ENCODE measurements at regions not wholly inside any gene's neighbourhood (a gene's known extent, or its start where the extent isn't known, plus 50 kb on each side); places are given as distances from the start of the nearest gene placed in this dataset.

DNA sequence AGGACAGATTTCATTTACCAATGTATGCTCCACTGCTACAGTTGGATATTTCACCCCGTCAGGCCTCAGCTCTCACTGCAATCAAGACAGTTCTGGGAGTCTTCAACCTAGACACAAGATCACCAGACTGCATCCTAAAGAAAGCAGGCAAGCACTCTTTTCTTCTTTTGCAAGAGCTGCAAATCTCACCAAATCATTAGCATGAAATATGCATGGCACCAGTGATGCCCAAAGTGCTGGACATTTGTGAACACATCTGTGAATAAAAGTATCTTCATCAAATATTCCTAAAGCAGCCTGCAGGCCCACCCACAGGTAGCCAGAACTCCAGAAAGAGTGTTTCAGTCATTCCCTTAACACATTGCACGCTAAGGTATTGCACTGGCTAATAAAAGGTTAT is 87.5 kb downstream of the RBM43 start:
- FAIRE-seq (no peak), DNase-seq (ENCODE audit: insufficient read length, low spot score) (no peak)
- TF ChIP-seq POLR2A (IDR thresholded peaks at IDR 0.05; ENCODE audit: low read depth, low read length), result no peak

GRCh38 chr2:151171186-151171585 is 90.5 kb downstream of the RBM43 start:
- FAIRE-seq (no peak), DNase-seq (ENCODE audit: insufficient read length, low spot score) (no peak)
- TF ChIP-seq POLR2A (IDR thresholded peaks at IDR 0.05; ENCODE audit: low read depth, low read length), result no peak

DNA sequence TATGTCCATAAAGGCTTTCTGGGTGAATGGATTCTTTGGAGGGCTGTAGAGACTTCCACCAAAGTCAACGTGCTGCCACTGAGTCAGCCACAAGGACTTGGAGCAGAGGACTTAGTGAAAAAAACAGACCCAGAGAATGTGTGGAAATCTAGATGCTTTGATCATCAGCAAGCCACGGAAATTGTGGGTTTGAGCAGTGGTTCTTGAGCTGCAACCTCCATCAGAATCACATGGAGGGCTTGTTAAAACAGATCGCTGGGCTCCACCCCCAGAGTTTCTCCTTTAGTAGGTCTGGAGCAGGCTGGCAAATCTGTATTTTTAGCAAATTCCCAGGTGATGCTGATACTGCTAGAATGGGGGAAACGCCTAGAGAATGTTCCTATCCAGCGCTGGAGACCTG is 95.3 kb downstream of the RBM43 start:
- TF ChIP-seq POLR2A (IDR thresholded peaks at IDR 0.05; ENCODE audit: low read depth, low read length), result no peak
- DNase-seq (ENCODE audit: insufficient read length, low spot score), result no peak
- no peak for FAIRE-seq

GRCh38 chr2:151165105-151165684 is 96.5 kb downstream of the RBM43 start:
- no peak for TF ChIP-seq POLR2A (IDR thresholded peaks at IDR 0.05; ENCODE audit: low read depth, low read length)
- FAIRE-seq, result no peak
- DNase-seq (ENCODE audit: insufficient read length, low spot score), result no peak

GRCh38 chr2:151161821-151162551 is 99.7 kb downstream of the RBM43 start:
- no peak for DNase-seq (ENCODE audit: insufficient read length, low spot score)
- TF ChIP-seq POLR2A (IDR thresholded peaks at IDR 0.05; ENCODE audit: low read depth, low read length), result no peak
- FAIRE-seq, result no peak

- TF ChIP-seq POLR2A (IDR thresholded peaks at IDR 0.05; ENCODE audit: low read depth, low read length), result no peak
- DNase-seq (ENCODE audit: insufficient read length, low spot score) (no peak), FAIRE-seq (no peak)
Measured at GRCh38 chr2:151159109-151159662, 102.5 kb downstream of the RBM43 start.

DNA sequence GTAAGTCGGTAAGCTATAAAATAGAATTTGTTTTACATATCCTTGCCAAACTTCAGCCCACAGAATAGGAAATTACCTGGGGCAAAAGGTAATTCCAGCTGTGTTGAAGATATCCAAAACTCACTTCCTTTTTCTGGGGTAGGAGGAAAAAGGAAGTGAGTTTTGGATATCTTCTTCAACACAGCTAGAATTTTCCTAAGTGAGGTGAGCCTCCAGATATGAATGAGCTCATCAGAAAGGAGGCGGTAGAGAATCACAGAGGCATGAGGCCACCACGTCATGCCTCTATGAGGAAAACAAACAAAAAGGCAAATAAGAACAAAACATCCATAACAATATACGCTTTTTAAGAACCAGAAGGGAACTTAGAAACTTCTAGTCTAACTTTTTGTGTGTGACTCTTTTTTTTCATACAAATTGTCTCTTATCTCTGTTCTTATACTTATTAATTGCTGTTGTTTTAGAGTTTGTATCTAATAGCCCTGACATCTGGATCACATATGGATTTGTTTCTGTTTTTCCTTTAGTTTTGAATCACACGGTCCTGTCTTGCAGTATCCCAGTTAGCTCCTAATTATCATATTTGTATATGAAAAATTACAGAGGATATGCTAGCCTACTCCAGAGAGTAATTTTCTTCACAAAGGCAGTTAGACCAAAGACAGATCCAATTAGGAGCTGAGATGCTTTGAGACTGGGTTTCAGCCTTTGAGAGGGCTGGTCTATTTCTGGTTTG is 104.5 kb downstream of the RBM43 start:
- no peak for FAIRE-seq
- TF ChIP-seq POLR2A (IDR thresholded peaks at IDR 0.05; ENCODE audit: low read depth, low read length), result no peak
- no peak for DNase-seq (ENCODE audit: insufficient read length, low spot score)

GRCh38 chr2:151156431-151156830 is 105.2 kb downstream of the RBM43 start:
- TF ChIP-seq POLR2A (IDR thresholded peaks at IDR 0.05; ENCODE audit: low read depth, low read length), result no peak
- FAIRE-seq (no peak), DNase-seq (ENCODE audit: insufficient read length, low spot score) (no peak)

DNA sequence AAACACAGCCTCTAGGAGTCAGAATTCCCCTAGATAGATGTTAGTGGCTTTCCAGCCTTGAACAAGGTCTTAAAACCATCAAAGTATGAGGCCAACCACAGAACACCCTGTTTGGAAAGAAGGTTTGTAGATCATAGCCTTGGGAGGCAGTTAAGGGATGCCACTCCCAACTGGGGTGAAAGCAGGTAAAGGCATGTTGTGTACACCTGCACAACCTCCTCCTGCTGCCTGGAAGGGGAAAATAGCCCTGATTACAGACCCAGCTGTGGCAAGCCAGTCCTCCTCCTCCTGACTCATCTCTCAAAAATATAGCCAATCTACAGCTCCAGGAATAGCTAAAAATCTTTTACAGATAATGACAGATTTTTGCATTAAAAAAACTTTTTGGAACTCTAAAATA is 108.1 kb downstream of the RBM43 start:
- TF ChIP-seq POLR2A (IDR thresholded peaks at IDR 0.05; ENCODE audit: low read depth, low read length), result no peak
- FAIRE-seq (no peak), DNase-seq (ENCODE audit: insufficient read length, low spot score) (no peak)

DNA sequence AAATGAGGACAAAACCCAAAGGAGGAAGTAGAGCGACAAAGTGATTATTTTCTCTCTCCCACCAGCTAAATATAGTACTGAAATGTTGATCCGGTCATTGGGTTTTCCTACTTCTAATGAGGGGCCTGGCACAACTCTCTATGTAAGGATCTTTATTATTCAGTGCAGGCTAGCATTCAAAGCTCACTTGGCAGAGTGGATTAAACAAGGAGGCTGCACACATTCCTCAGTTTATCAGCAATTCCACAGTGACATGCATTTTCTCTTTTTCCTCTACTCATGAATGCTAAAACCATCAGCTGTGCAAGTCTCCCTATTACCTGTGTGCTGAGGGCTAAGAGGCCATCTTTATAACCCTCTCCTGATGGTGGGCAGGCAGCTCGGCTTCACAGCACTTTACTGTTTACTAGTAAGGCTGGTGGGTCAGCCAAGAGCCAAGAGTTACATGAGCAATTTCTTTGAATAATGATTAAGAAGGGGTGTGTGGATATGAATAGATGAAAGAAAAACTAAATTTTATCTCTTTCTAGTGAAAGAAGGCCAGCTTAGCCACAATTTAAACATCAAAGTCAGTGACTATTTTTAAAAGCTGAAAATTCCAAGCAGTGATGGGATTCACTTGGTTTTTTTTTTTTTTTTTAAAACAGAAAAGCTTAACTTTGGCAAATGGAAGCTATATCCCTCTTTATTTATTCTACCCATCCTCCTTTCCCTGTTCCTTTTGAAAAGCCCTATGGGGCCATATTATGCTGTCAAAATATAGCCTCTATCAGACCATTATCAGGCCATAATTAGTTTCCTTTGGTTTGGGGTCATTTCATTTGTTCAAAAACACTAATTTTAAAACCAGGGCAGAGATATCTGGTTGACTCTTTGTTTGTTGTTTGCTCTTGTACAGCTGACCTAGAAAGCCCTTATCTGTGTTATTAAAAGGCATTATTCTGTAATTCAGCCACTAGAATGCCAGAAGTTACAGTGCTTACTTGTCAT is 111.0 kb downstream of the RBM43 start:
- TF ChIP-seq POLR2A (IDR thresholded peaks at IDR 0.05; ENCODE audit: low read depth, low read length), result no peak
- FAIRE-seq, result no peak
- no peak for DNase-seq (ENCODE audit: insufficient read length, low spot score)

GRCh38 chr2:151138507-151138906 is 123.2 kb downstream of the RBM43 start:
- FAIRE-seq, result no peak
- no peak for TF ChIP-seq POLR2A (IDR thresholded peaks at IDR 0.05; ENCODE audit: low read depth, low read length)
- no peak for DNase-seq (ENCODE audit: insufficient read length, low spot score)

- no peak for FAIRE-seq
Measured at GRCh38 chr2:151137526-151137925, 124.1 kb downstream of the RBM43 start.

GRCh38 chr2:151120011-151120410 is 141.7 kb downstream of the RBM43 start:
- no peak for FAIRE-seq
- TF ChIP-seq POLR2A (IDR thresholded peaks at IDR 0.05; ENCODE audit: low read depth, low read length), result no peak
- DNase-seq (ENCODE audit: insufficient read length, low spot score), result no peak

More at GRCh38 chr2:151137526-151137925, 124.1 kb downstream of the RBM43 start:
- TF ChIP-seq POLR2A (IDR thresholded peaks at IDR 0.05; ENCODE audit: low read depth, low read length), result no peak
- DNase-seq (ENCODE audit: insufficient read length, low spot score), result no peak
